H1 (cell line): ENCODE measurements at regions not wholly inside any gene's neighbourhood (a gene's known extent, or its start where the extent isn't known, plus 50 kb on each side); places are given as distances from the start of the nearest gene placed in this dataset.

Source experiments
- CTCF ChIA-PET: fragments of 300-600 bp; sonication (Branson Sonifier 250); formaldehyde crosslinking; loops from one replicate; lab custom pipeline; 2021; ENCODE audit not compliant: partially characterized antibody; lab: Charles Lee
- POLR2A ChIA-PET: fragments of 300-600 bp; sonication (Branson Sonifier 250); formaldehyde crosslinking; loops from one replicate; lab custom pipeline; 2021; ENCODE audit warnings: inconsistent platforms; ENCODE audit not compliant: partially characterized antibody; lab: Charles Lee
- DNase-seq, 2 experiments: peaks; one replicate each; pipeline versions ENCODE4 v3.0.0 to v3.0.0-alpha.2; 2010 to 2022; ENCODE audit warnings: low spot score in 2 of 2, low read depth in 1 of 2, mixed read lengths in 1 of 2
- FAIRE-seq: peaks from 2 replicates; lab custom pipeline; 2011; peaks lifted over from hg19 to GRCh38; lab: Jason Lieb, UNC
- H2AFZ ChIP-seq: 2 replicates; pipeline ENCODE4 v1.8.1; 2012; ENCODE audit warnings: low read length, inconsistent platforms
- H2AK5ac ChIP-seq: 2 replicates; pipeline ENCODE4 v1.6.1; 2013; ENCODE audit warnings: low read depth, low read length
- H2BK120ac ChIP-seq: replicated peaks from 2 replicates; pipeline ENCODE3; 2013; ENCODE audit warnings: low read depth, low read length, inconsistent platforms
- H2BK12ac ChIP-seq: 2 replicates; pipeline ENCODE4 v1.6.1; 2013; ENCODE audit warnings: low read depth, low read length
- H2BK15ac ChIP-seq: 2 replicates; pipeline ENCODE4 v1.6.1; 2013; ENCODE audit warnings: low read length
- H2BK20ac ChIP-seq: 2 replicates; pipeline ENCODE4 v1.6.1; 2013; ENCODE audit warnings: low read length
- H2BK5ac ChIP-seq: 2 replicates; pipeline ENCODE4 v1.6.1; 2013; ENCODE audit warnings: low read depth, low read length
- H3K14ac ChIP-seq: 2 replicates; pipeline ENCODE4 v1.6.1; 2013; ENCODE audit warnings: inconsistent platforms; ENCODE audit not compliant: insufficient read length
- H3K18ac ChIP-seq: 2 replicates; pipeline ENCODE4 v1.6.1; 2013; ENCODE audit warnings: low read length; ENCODE audit errors: extremely low read depth
- H3K23ac ChIP-seq: 2 replicates; pipeline ENCODE4 v1.6.1; 2013; ENCODE audit warnings: inconsistent platforms; ENCODE audit not compliant: insufficient read length
- H3K23me2 ChIP-seq: 2 replicates; pipeline ENCODE4 v1.6.1; 2013; ENCODE audit warnings: low read depth, low read length
- H3K27ac ChIP-seq: 2 replicates; pipeline ENCODE4 v1.6.1; 2011; ENCODE audit warnings: low read depth, low read length, inconsistent platforms
- H3K27me3 ChIP-seq, 4 experiments: replicated peaks in 1 of 4; 1 replicate in 1 of 4; 2 replicates in 3 of 4; pipeline versions ENCODE4 v1.6.1 to v1.8.1; 2011 to 2013; ENCODE audit warnings: low read length in 3 of 4, mild to moderate bottlenecking in 3 of 4, inconsistent platforms in 2 of 4, mixed read lengths in 2 of 4, moderate library complexity in 1 of 4; ENCODE audit not compliant: control insufficient read depth in 3 of 4, insufficient read depth in 3 of 4; ENCODE audit errors: extremely low read depth in 1 of 4
- H3K36me3 ChIP-seq, 4 experiments: 2 replicates each; pipeline versions ENCODE4 v1.6.1 to v1.8.1; 2011 to 2013; ENCODE audit warnings: mild to moderate bottlenecking in 4 of 4, low read length in 3 of 4, moderate library complexity in 2 of 4, control low read depth in 1 of 4, inconsistent platforms in 1 of 4; ENCODE audit not compliant: insufficient read depth in 4 of 4, control insufficient read depth in 2 of 4
- H3K4ac ChIP-seq: replicated peaks from 2 replicates; pipeline ENCODE3; 2013; ENCODE audit warnings: low read length, low read depth, mixed read lengths, inconsistent platforms; ENCODE audit not compliant: insufficient read length
- H3K4me1 ChIP-seq, 4 experiments: replicated peaks in 1 of 4; 1 replicate in 1 of 4; 2 replicates in 3 of 4; pipeline versions ENCODE4 v1.6.1 to v1.8.1; 2011 to 2013; ENCODE audit warnings: low read length in 3 of 4, inconsistent platforms in 2 of 4, mixed read lengths in 1 of 4; ENCODE audit not compliant: insufficient read depth in 4 of 4, control insufficient read depth in 3 of 4
- H3K4me2 ChIP-seq, 2 experiments: 2 replicates each; pipeline versions ENCODE4 v1.6.1 to v1.8.1; 2011 to 2013; ENCODE audit warnings: low read depth in 2 of 2, low read length in 2 of 2, control low read depth in 1 of 2, inconsistent platforms in 1 of 2, mild to moderate bottlenecking in 1 of 2; ENCODE audit not compliant: insufficient read depth in 1 of 2
- H3K4me3 ChIP-seq, 4 experiments: fragments of 200-600, 300-600 bp in 1 of 4; sonication (generic), shearing (Covaris generic), sonication (Bioruptor Twin) in 1 of 4; 2 replicates each; pipeline versions ENCODE4 v1.5.1 to v1.8.1; 2011 to 2016; ENCODE audit warnings: low read length in 4 of 4, low read depth in 3 of 4, control low read depth in 2 of 4, inconsistent platforms in 2 of 4, mild to moderate bottlenecking in 2 of 4, mixed read lengths in 1 of 4, moderate library complexity in 1 of 4; ENCODE audit not compliant: insufficient read depth in 2 of 4; ENCODE audit errors: extremely low read depth in 1 of 4
- H3K56ac ChIP-seq: replicated peaks from 2 replicates; pipeline ENCODE3; 2013; ENCODE audit warnings: low read depth, mild to moderate bottlenecking, mixed read lengths, low read length, inconsistent platforms; ENCODE audit not compliant: insufficient read length
- H3K79me1 ChIP-seq: 2 replicates; pipeline ENCODE4 v1.6.1; 2013; ENCODE audit warnings: low read depth, low read length, control low read depth
- H3K79me2 ChIP-seq, 2 experiments: 2 replicates each; pipeline versions ENCODE4 v1.6.1 to v1.8.1; 2012 to 2013; ENCODE audit warnings: low read length in 2 of 2, mild to moderate bottlenecking in 2 of 2, inconsistent platforms in 1 of 2; ENCODE audit not compliant: insufficient read depth in 2 of 2, control insufficient read depth in 1 of 2
- H3K9ac ChIP-seq, 4 experiments: replicated peaks in 1 of 4; 1 replicate in 1 of 4; 2 replicates in 3 of 4; pipeline versions ENCODE4 v1.6.1 to v1.8.1; 2011 to 2013; ENCODE audit warnings: low read depth in 3 of 4, low read length in 3 of 4, control low read depth in 2 of 4, mild to moderate bottlenecking in 2 of 4, moderate library complexity in 2 of 4, inconsistent platforms in 1 of 4; ENCODE audit errors: extremely low read depth in 1 of 4
- H3K9me3 ChIP-seq, 2 experiments: 2 replicates each; pipeline versions ENCODE4 v1.6.1 to v1.8.1; 2012 to 2013; ENCODE audit warnings: mild to moderate bottlenecking in 2 of 2, moderate library complexity in 2 of 2, control low read depth in 1 of 2, inconsistent platforms in 1 of 2, low read depth in 1 of 2, low read length in 1 of 2, mixed read lengths in 1 of 2; ENCODE audit not compliant: insufficient read depth in 2 of 2
- H4K20me1 ChIP-seq, 2 experiments: replicated peaks in 1 of 2; 2 replicates each; pipeline versions ENCODE3 to v1.8.1; 2011 to 2013; ENCODE audit warnings: inconsistent platforms in 2 of 2, low read length in 2 of 2, mild to moderate bottlenecking in 1 of 2; ENCODE audit not compliant: insufficient read depth in 2 of 2, control insufficient read depth in 1 of 2
- H4K5ac ChIP-seq: 2 replicates; pipeline ENCODE4 v1.6.1; 2013; ENCODE audit warnings: low read length, low read depth, mixed read lengths, inconsistent platforms; ENCODE audit not compliant: insufficient read length
- H4K8ac ChIP-seq: 2 replicates; pipeline ENCODE4 v1.8.0; 2013; ENCODE audit warnings: mild to moderate bottlenecking, moderate library complexity, low read length, inconsistent platforms; ENCODE audit not compliant: insufficient read depth; ENCODE audit errors: extremely low read depth
- H4K91ac ChIP-seq: replicated peaks from 2 replicates; pipeline ENCODE3; 2013; ENCODE audit warnings: low read length, mixed read lengths, inconsistent platforms; ENCODE audit not compliant: insufficient read length
- BRCA1 ChIP-seq: IDR thresholded peaks from 2 replicates; pipeline ENCODE4 v1.6.1; 2012; ENCODE audit warnings: low read depth, low read length, improper control_type of control experiment
- EP300 ChIP-seq, 2 experiments: IDR thresholded peaks; 1 replicate in 1 of 2; 2 replicates in 1 of 2; pipeline ENCODE4 v1.6.1; 2011 to 2012; ENCODE audit warnings: low read depth in 2 of 2, low read length in 2 of 2, mild to moderate bottlenecking in 2 of 2, borderline replicate concordance in 1 of 2, inconsistent platforms in 1 of 2, moderate library complexity in 1 of 2
- HDAC2 ChIP-seq, 2 experiments: fragments of 300-600 bp in 1 of 2; sonication (generic) in 1 of 2; IDR thresholded peaks; 2 replicates each; pipeline ENCODE4 v1.6.1; 2011 to 2012; ENCODE audit warnings: low read depth in 2 of 2, low read length in 2 of 2, mild to moderate bottlenecking in 2 of 2, moderate library complexity in 2 of 2, borderline replicate concordance in 1 of 2, inconsistent platforms in 1 of 2
- JUN ChIP-seq: IDR thresholded peaks from 2 replicates; pipeline ENCODE4 v1.6.1; 2011; ENCODE audit warnings: low read depth, mild to moderate bottlenecking, improper control_type of control experiment, low read length
- RAD21 ChIP-seq, 2 experiments: IDR thresholded peaks in 1 of 2; conservative IDR thresholded peaks in 1 of 2; 2 replicates each; pipeline ENCODE4 v1.6.1; 2011; ENCODE audit warnings: low read depth in 2 of 2, low read length in 2 of 2, improper control_type of control experiment in 1 of 2, inconsistent platforms in 1 of 2, mild to moderate bottlenecking in 1 of 2, moderate library complexity in 1 of 2
- RBBP5 ChIP-seq: IDR thresholded peaks from 2 replicates; pipeline ENCODE4 v1.7.1; 2012; ENCODE audit warnings: low read depth, mild to moderate bottlenecking, inconsistent platforms, low read length, moderate library complexity, borderline replicate concordance
- SP1 ChIP-seq: IDR thresholded peaks from 2 replicates; pipeline ENCODE4 v1.6.1; 2011; ENCODE audit warnings: low read depth, low read length
- TAF7 ChIP-seq: optimal IDR thresholded peaks from 2 replicates; pipeline ENCODE3; 2011; ENCODE audit warnings: low read depth, mild to moderate bottlenecking, inconsistent platforms, low read length, moderate library complexity, borderline replicate concordance
- WGBS, 2 experiments: shearing (Covaris generic) in 1 of 2; methylation state at CpG; one replicate each; pipeline versions ENCODE4 v1.1.6 to v1.1.7; 2013 to 2015; ENCODE audit warnings: low lambda C conversion rate in 2 of 2, mixed read lengths in 2 of 2, inconsistent platforms in 1 of 2, low coverage in 1 of 2, missing lambda C conversion rate in 1 of 2; ENCODE audit not compliant: insufficient replicate concordance in 2 of 2, insufficient coverage in 1 of 2, insufficient read length in 1 of 2; ENCODE audit errors: extremely low coverage in 1 of 2, missing lambda C conversion rate in 1 of 2; 5-methylcytosine and 5-hydroxymethylcytosine counted together
- TF ChIP-seq, protein P1 (sequence below): IDR thresholded peaks from 2 replicates; pipeline ENCODE4 v1.6.1; 2012; ENCODE audit warnings: inconsistent platforms

GRCh38 chr1:181351740-181352139 lies 131.6 kb upstream of the CACNA1E start:
- H3K4ac ChIP-seq = no peak overlapping the region
- no peaks in the 10 kb centered on the region for H3K4me1 ChIP-seq
- H4K91ac ChIP-seq = no peak overlapping the region
- no peak overlapping the region for H2BK15ac ChIP-seq
- no peak overlapping the region for H3K14ac ChIP-seq
- no peaks in the 10 kb centered on the region for H3K27me3 ChIP-seq
- no peak overlapping the region for H2AK5ac ChIP-seq
- no peaks in the 10 kb centered on the region for H3K79me2 ChIP-seq
- no peaks in the 10 kb centered on the region for H3K36me3 ChIP-seq
- no peaks in the 10 kb centered on the region for H3K9me3 ChIP-seq
- WGBS, 2 experiments = 94% methylated on average over 3 of the region's 3 CpGs; no CpG with 5 or more reads in 1 of the 2 experiments
- H3K79me1 ChIP-seq = no peaks in the 10 kb centered on the region
- no peak for DNase-seq
- H3K18ac ChIP-seq = no peak overlapping the region
- H4K20me1 ChIP-seq = no peaks in the 10 kb centered on the region
- H3K4me2 ChIP-seq = no peak overlapping the region
- no peak for FAIRE-seq
- ChIA-PET POLR2A (no interaction called here), CTCF (no interaction called here)
- no peak overlapping the region for H2BK5ac ChIP-seq
- H4K5ac ChIP-seq = no peak overlapping the region
- no peak overlapping the region for H3K9ac ChIP-seq
- no peak overlapping the region for H3K27ac ChIP-seq
- no peak overlapping the region for H3K23ac ChIP-seq
- no peak overlapping the region for H2BK120ac ChIP-seq
- H2BK12ac ChIP-seq = no peak overlapping the region
- no peak overlapping the region for H2AFZ ChIP-seq
- H4K8ac ChIP-seq = no peak overlapping the region
- no peak overlapping the region for H2BK20ac ChIP-seq
- H3K23me2 ChIP-seq = no peaks in the 10 kb centered on the region; the same call in 1 of the 2 replicates
- TF ChIP-seq RBBP5 = no peak
- TF ChIP-seq EP300 (IDR thresholded peaks at IDR 0.05; ENCODE audit: borderline replicate concordance in 1 of 2, low read depth in 2 of 2, low read length in 2 of 2) = no peak
- TF ChIP-seq JUN = no peak
- no peak for TF ChIP-seq HDAC2 (IDR thresholded peaks at IDR 0.05; ENCODE audit: borderline replicate concordance in 1 of 2, low read depth in 2 of 2, low read length in 2 of 2)
- no peak for TF ChIP-seq TAF7
- TF ChIP-seq BRCA1 = no peak
- TF ChIP-seq, protein P1, sequence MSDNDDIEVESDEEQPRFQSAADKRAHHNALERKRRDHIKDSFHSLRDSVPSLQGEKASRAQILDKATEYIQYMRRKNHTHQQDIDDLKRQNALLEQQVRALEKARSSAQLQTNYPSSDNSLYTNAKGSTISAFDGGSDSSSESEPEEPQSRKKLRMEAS = no peak
- no peak for TF ChIP-seq SP1
- no peak for TF ChIP-seq RAD21 (IDR thresholded peaks at IDR 0.05 in 1 of 2, conservative IDR thresholded peaks at IDR 0.05 in 1 of 2; ENCODE audit: low read depth in 2 of 2, low read length in 2 of 2)
- no peak overlapping the region for H3K4me3 ChIP-seq
- no peak overlapping the region for H3K56ac ChIP-seq
